ENCODE measurements at regions not wholly inside any gene's neighbourhood (a gene's known extent, or its start where the extent isn't known, plus 50 kb on each side); places are given as distances from the start of the nearest gene placed in this dataset.

- Mint-ChIP-seq H3K27me3 (ENCODE audit: unreplicated experiment) (no peaks in the 10 kb centered on the region), H3K4me1 (ENCODE audit: unreplicated experiment) (peaks cover 8% of the 10 kb centered on the region)
Measured at GRCh38 chr14:51328772-51329353, 88.8 kb downstream of the TMX1 start.

GRCh38 chr14:51331486-51332367 is 91.7 kb downstream of the TMX1 start:
- DNase-seq (ENCODE audit: low spot score), result no peak

More at GRCh38 chr14:51328772-51329353, 88.8 kb downstream of the TMX1 start:
- Mint-ChIP-seq H3K9me3 (ENCODE audit: unreplicated experiment) (no peaks in the 10 kb centered on the region), H3K36me3 (ENCODE audit: low read depth, unreplicated experiment) (no peaks in the 10 kb centered on the region), H3K4me3 (ENCODE audit: unreplicated experiment) (no peak overlapping the region), H3K27ac (ENCODE audit: unreplicated experiment) (no peak overlapping the region)
- TF ChIP-seq CTCF (IDR thresholded peaks at IDR 0.05; ENCODE audit: unreplicated experiment), result no peak
- no peak for DNase-seq (ENCODE audit: low spot score)

GRCh38 chr14:51333299-51333698 is 93.3 kb downstream of the TMX1 start:
- Mint-ChIP-seq H3K4me3 (ENCODE audit: unreplicated experiment) (no peak overlapping the region), H3K27me3 (ENCODE audit: unreplicated experiment) (no peaks in the 10 kb centered on the region), H3K4me1 (ENCODE audit: unreplicated experiment) (no peaks in the 10 kb centered on the region), H3K27ac (ENCODE audit: unreplicated experiment) (no peak overlapping the region), H3K9me3 (ENCODE audit: unreplicated experiment) (no peaks in the 10 kb centered on the region), H3K36me3 (ENCODE audit: low read depth, unreplicated experiment) (no peaks in the 10 kb centered on the region)
- no peak for DNase-seq (ENCODE audit: low spot score)
- no peak for TF ChIP-seq CTCF (IDR thresholded peaks at IDR 0.05; ENCODE audit: unreplicated experiment)

More at GRCh38 chr14:51331486-51332367, 91.7 kb downstream of the TMX1 start:
- no peak overlapping the region for H3K4me3 Mint-ChIP-seq (ENCODE audit: unreplicated experiment)
- peaks cover 8% of the 10 kb centered on the region for H3K4me1 Mint-ChIP-seq (ENCODE audit: unreplicated experiment)
- no peaks in the 10 kb centered on the region for H3K36me3 Mint-ChIP-seq (ENCODE audit: low read depth, unreplicated experiment)
- no peaks in the 10 kb centered on the region for H3K27me3 Mint-ChIP-seq (ENCODE audit: unreplicated experiment)
- no peaks in the 10 kb centered on the region for H3K9me3 Mint-ChIP-seq (ENCODE audit: unreplicated experiment)
- no peak overlapping the region for H3K27ac Mint-ChIP-seq (ENCODE audit: unreplicated experiment)
- no peak for TF ChIP-seq CTCF (IDR thresholded peaks at IDR 0.05; ENCODE audit: unreplicated experiment)

GRCh38 chr14:51333901-51334521 is 94.0 kb downstream of the TMX1 start:
- H3K4me1 Mint-ChIP-seq (ENCODE audit: unreplicated experiment), result no peaks in the 10 kb centered on the region
- no peak for TF ChIP-seq CTCF (IDR thresholded peaks at IDR 0.05; ENCODE audit: unreplicated experiment)
- no peak overlapping the region for H3K4me3 Mint-ChIP-seq (ENCODE audit: unreplicated experiment)
- no peak overlapping the region for H3K27ac Mint-ChIP-seq (ENCODE audit: unreplicated experiment)
- H3K36me3 Mint-ChIP-seq (ENCODE audit: low read depth, unreplicated experiment), result no peaks in the 10 kb centered on the region
- DNase-seq (ENCODE audit: low spot score), result no peak
- no peaks in the 10 kb centered on the region for H3K9me3 Mint-ChIP-seq (ENCODE audit: unreplicated experiment)
- H3K27me3 Mint-ChIP-seq (ENCODE audit: unreplicated experiment), result no peaks in the 10 kb centered on the region

Data from endothelial cell (in vitro differentiated cells).